Hematopoietic multipotent progenitor cell treated with erythropoietin and hydrocortisone succinate and interleukin-3 and kit ligand, for 17 days (in vitro differentiated cells): ENCODE measurements at regions not wholly inside any gene's neighbourhood (a gene's known extent, or its start where the extent isn't known, plus 50 kb on each side); places are given as distances from the start of the nearest gene placed in this dataset.

ENCODE experiments used
- DNase-seq: peaks from one replicate; pipeline ENCODE4 v3.0.0-alpha.2; 2015; ENCODE audit warnings: low spot score

DNA sequence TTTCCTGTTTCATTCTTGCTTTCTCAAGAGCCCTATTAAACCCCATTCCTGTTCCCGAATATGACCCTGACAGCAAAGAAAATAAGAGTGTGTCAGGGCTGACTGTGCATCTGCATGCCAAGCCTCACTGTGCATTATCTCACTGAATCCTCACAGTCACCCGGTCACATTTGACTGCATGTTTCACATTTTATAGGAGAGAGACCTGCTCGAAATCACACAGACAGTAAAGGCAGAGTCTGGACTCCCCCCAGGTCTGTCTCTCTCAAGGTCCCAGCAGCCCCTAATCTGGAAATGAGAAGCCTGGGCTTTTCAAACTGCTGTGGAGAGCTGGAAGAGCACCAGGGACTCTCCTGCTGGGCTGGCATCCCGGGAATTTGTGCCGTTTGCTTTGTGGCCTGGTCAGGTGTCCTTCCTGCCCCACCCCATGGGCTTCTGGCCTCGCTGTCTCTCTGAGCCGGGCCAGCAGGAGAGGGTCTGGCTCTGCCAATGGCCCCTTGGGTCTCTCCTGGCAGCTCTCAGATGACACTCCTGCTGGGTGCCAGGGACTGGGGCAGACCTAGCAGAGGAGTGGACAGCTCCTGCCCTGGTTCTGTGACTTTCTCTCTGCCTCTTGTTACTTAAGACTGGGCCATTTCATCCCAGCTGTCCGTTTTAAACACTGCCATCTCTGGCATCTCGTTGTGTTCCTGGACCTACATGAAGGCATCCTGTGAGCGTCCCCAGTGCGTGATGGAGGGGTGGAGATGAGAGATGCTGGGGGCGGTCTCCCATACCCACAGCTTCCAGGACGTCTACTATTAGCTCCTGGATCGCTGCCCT, 173.6 kb downstream of the ARHGAP12 start:
- no peak for DNase-seq

DNA sequence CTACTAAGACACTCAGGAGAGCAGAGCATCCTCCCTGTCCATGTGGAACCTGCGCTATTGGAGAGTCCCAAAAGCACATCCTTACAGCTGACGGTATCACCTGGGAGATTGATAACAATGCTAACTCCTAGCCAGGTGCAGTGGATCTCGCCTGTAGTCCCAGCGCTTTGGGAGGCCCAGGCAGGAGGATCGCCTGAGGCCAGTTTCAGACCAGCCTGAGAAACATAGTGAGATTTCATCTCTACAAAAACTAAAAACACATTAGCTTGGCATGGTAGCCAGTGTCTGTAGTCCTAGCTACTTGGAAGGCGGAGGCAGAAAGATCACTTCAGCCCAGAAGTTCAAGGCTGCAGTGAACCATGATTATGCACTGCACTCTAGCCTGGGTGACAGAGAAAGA, 174.9 kb downstream of the ARHGAP12 start:
- DNase-seq, result no peak

DNA sequence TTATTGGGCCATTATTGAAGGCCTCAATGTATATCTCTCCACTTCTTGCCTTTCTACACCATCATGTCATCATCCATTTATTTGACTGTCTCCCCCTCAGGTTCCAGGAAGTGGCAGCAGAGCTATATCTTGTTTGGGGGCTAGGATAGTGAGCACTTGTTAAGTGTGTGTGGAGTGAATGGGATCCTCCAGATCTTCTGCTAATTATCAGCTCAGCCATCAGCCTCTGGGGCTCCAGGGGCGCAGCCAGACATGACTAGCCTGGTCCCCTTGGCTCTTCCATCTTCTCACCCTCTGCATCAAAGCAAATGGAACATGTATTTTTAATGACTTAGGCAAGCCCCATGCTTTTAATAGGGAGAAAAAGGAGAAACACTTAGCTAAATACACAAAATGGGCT, 176.5 kb downstream of the ARHGAP12 start:
- DNase-seq, result no peak

DNA sequence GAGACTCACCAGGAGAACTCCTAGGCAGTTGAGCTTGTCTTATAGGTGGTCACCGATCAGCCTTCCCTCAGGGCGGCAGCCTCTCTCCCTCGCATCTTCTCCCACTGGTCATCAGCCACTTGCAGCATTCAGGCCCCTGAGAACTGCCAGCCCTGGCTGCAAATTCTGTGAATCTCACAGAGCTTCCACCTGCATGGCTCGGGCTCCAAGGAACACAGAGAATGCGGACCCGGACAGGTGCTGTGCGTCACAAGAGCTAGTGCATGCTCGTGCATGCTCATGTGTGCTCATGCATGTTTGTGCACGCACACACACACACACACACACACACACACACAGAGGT, 176.9 kb downstream of the ARHGAP12 start:
- DNase-seq, result no peak

DNA sequence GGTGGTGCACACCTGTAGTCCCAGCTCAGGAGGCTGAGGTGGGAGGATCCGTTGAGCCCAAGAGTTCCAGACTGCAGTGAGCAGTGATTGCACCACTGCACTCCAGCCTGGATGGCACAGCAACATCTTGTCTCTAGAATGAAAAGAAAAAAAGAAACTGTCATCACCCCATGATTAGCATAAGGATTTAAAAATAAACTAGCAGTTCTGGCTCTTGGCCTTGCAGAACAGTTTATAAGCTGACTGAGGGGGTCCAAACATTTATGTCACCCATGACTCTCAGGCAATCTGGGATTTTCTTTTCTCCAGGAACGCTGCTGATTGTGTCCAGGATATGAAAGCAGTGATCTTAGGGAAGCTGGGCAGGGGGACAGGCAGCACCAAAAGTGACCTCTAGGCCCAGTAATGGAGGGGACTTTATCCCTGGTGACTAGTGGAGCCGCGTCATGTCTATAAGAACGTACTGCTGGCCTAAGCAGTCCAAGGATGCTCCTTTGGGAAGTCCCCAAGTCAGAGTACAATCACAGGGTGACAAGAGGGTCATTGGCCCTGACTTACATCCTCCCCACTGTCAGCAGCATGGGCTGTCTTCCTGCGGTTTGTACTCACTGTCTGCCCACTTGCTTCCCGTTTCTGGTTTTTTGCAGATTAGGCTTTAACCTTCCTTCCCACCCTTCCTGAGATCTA, 177.4 kb downstream of the ARHGAP12 start:
- DNase-seq, result no peak

DNA sequence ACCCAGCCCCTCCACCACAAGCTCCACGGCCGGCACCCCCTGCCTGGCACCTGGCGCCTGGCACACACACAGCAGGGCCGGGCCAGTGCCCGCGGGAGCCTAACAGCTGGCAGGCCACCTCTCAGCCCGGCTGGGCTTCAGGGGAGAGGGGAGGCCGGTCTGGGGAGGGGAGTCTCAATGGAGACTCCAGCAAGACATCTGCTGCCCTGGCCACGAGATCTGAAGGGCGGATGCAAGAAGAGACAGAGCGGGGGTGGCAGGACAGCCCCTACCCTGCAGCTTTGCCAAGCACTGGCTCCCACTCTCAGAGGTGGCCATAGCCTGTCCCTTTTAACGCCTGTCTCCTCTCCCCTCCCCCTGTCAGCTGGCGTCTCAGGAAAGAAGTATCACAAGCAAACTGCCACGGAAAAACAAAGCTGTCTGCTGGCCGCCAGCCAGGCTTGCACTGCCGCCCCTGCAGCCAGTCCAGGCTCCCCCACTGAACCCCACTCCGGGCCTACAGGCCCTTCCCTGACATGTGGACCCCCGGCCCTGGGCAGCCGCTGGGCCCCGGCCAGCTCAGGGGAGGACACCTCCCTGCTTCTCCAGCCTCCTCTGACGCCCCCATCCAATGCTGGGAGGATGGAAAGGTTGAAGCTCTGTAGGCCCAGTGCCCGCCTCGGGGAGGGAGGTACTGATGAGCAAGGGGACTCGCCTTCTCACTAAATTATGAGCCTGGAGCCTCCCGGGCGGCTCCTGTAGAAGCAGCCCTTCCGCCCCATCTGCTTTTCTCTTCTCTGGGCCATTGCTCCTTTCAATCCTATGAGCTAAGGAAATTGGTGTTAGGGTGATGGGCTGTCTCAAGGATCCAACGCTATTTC, 178.4 kb downstream of the ARHGAP12 start:
- no peak for DNase-seq

DNA sequence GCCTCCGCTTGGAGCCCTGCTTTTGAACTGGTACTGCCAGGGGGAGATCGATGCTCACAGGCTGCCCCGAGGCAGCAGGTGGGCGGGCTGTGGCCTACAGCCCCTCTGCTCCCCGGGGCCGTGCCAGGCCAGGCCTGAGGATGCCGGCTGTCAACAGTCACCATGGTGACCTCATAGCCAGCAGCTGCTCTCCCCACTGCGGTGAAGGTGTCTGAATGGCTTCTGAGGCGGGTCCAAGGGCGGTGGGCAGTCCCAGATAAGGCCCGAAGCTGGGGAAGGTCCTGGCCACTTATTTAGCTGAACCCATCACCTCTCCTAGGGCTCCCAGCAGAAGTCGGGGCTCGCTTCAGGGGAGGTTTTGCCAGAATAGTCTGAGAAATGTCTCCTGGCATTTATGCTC, 179.3 kb downstream of the ARHGAP12 start:
- DNase-seq, result no peak

DNA sequence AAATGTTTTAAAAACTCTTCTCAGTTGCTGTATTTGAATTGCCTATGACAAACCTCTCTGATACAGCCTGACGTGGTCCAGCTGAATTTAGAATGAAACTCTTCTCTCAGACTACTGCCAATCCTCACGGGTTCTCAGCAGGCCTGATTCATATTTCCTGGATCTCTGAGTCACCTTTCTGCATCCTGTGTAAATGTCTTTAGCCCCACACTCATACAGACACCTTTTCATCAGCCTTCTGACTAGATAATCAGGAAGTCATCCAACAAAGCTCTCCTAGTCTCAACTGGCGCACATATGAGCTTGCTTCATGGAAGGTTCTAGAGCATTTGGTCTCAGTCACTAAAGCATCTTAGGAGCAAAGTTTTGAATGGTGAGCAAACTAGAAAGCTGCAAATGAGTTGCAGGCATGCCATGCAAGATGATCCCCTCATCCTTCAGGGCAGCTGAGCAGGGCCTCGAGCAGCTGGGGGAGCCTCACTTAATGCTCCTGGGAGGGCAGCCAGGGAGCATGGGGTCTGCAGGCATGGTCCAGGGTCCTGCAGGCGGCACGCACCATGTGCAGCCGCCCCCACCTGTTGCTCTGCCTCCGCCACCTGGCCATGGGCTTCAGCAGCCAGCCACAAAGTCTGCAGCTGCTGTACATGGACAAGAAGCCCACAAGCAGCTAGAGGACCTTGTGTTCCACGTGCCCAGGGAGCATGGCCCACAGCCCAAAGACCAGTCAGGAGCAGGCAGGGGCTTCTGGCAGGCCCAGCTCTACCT, 182.8 kb downstream of the ARHGAP12 start:
- no peak for DNase-seq

DNA sequence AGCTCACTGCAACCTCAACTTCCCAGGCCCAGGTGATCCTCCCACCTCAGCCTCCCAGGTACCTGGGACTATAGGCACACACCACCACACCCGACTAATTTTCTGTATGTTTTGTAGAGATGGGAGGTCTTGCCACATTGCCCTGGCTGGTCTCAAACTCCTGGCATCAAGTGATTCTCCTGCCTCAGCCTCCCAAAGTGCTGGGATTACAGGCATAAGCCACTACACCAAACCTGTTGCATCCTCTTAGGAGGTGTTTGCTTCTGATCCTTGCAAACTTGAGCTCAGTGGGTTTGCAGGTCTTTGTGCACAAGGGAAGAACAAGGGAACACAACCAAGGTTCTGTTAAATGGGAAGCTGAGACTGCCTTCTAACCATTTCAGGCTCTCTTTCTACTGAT, 184.6 kb downstream of the ARHGAP12 start:
- DNase-seq, result no peak

DNA sequence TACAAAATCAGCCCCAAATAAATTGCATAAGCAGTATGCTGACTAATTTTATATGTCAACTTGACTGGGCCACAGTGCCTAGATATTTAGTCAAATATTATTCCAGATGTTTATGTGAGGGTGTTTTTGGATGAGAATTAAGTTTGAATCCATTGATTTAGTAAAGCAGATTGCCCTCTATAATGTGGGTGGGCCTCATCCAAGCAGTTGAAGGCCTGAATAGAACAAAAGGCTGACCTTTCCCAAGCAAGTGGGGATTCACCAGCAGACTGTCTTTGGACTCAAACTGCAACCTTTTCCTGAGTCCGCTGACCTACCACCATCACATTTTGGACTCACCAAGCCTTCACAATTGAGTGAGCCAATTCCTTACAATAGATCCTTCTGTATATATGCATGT, 186.4 kb downstream of the ARHGAP12 start:
- DNase-seq, result no peak

DNA sequence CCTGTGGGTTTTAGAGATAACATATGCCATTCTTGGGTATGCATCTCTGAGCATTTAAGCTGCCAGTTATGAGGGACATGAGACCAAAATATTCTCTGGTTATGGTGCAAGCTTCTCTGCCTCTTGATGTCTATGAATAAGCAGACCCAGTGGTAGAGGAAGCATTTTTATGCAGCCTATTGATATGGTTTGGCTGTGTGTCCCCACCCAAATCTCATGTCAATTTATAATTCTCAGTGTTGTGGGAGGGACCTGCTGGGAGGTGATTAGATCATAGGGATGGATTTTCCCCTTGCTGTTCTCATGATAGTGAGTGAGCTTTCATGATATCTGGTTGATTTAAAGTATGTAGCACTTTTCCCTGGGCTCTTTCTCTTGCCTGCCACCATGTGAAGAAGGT, 187.2 kb downstream of the ARHGAP12 start:
- DNase-seq, result no peak

DNA sequence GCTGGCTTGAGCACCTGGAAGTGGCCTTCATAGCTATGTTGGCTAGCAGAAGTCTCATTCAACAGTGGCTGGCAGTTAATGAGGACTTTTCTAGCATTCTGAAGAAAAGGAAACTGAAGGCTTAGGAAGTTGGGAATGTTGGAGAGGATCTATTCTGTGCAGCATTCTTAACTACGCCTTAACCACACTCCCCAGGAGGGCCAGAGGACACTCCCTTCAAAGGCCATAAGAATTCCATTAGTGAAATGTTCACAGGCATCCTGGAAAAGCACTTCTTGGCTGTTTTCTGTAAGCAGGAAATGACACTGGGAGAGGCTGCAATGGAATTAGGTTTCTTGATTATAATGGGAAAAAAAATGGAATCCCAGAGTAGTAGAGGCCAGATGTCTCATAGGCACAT, 188.9 kb downstream of the ARHGAP12 start:
- DNase-seq, result no peak

DNA sequence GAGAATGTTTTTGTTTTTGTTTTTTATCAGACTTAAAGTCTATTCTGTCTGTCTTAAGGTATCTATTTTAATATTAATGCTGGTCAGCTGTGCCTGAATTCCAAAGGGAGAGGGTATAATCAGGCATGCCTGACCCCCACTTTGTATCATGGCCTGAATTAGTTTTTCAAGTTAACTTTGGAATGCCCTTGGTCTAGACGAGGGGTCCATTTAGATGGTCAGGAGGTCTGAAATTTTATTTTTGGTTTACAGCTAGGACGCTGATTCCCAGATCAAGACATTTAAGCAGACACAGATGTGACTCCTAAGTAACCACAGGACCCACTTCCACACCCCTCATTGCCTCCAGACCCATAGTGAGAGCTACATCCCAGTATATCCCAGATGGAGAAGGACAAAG, 189.5 kb downstream of the ARHGAP12 start:
- no peak for DNase-seq

DNA sequence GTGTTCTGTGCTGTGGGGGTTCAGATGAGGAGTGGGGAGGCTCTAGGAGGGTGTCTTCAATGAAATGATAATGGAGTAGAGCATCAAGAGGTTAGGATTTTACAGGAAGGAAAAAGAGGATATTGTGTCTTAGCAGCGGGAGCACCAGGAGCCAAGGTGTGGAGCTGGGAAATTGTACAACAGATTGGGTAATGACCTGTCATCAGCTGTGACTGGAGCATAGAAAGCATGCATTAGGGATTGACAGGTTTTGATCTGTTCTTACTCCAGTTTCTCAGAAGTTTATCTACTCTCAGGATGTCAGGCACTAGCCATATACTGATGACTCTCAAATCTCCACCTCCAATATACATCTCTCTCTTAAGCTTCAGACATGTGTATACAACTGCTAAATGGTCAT, 196.9 kb downstream of the ARHGAP12 start:
- DNase-seq, result no peak

DNA sequence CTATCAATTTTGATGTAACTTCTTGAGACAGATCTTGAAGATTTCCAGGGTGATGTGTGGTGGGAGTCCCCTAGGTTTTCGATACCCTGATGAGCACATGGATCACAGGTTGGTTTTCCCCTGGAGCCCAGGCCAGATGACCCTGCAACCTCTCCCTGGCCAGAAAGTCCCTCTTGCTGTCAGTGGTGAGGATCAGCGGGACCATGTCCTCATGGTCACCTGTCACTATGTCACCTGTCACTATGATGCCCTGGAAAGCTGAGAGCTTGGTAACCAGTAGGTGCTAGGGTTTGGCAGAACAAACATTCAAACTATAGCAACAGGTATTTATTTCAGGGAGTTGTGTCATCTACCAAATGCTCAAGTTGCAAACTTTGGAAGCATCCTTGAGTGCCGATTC, 197.9 kb downstream of the ARHGAP12 start:
- no peak for DNase-seq

DNA sequence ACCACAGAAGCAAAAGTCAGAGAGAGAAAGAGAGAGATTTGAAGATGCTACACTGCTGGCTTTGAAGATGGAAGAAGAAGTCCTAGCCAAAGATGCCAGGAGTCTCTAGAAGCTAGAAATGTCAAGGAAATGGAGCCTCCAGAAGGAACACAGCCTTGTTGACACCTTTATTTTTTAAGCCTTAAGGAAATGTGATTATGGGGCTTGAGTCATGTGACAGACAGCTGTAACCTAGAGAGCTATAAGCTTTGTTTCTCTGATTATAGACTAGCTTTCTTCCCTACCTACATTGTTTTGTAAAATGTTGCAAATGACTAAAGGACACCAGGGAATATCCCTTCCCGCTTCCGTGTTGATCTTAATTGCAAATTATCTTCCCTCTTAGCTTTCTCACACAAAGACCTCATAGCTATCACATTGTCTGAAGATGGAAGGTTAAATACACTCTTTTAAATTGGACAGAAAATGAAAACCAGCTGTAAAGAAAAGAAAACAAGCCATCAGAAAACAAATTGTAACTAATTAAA, 199.9 kb downstream of the ARHGAP12 start:
- DNase-seq, result no peak

DNA sequence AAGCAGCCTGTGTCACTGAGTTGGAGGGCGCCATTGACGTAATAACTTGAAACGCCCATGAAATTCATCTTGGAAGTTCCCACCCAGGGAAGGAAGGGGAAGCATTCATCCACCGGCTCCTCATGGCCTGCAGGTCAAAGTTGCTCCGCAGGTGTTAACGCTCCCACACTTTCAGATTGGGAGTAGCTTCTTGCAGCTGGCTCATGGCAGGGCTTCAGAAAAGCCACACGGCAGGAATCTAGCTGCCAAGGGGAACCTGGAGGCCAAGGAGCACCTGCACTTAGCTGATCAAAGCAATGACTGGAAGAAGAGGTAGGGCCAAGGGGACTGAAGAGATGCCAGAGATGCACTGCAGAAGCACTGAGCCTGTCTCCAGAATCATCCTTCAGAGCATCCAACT, 203.2 kb downstream of the ARHGAP12 start:
- no peak for DNase-seq

DNA sequence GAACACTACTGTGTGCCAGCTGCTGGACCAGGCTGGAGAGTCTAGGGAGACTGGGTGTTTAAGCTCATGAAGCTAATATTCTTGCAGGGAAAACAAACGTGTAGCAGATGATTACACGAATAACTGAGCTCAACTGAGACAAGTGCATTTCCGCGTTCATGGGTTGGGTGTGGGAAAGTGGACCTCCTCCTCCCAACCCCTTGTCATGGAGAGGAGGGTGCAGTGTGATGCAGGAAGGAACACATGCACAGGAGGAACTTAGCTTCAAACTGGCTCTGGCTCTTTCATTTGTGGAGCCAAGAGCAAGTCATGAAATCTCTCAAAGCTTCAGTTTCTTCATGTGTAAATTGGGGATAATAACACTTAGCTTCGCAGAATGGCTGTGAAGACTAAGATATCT, 204.3 kb downstream of the ARHGAP12 start:
- DNase-seq, result no peak

DNA sequence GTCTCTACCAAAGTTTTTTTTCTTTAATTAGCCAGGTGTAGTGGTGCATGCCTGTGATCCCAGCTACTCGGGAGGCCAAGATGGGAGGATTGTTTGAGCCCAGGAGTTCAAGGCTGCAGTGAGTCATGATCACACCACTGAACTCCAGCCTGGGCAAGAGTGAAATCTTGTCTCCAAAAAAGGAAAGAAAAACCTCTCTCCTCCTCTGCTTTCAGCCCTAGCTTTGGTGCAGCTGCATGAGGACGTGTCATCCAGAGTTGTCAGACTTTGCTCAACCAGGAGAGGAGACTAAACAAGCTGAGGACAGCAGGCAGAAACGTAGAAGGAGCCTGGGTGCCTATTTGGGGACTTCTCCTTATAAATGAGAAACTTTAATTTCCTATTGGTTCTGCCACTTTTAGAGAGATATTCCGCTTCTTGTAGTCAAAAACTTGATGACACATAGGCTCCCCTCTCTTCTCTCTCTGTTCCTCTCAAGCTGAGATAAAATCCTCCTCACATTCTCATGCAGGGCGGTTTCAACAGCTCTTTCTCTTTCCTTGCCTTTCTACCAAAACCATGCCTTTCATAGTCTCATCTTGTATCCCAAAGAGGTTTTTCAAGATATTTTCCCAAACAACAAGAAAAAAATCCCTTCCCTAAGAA, 205.4 kb downstream of the ARHGAP12 start:
- DNase-seq, result no peak

DNA sequence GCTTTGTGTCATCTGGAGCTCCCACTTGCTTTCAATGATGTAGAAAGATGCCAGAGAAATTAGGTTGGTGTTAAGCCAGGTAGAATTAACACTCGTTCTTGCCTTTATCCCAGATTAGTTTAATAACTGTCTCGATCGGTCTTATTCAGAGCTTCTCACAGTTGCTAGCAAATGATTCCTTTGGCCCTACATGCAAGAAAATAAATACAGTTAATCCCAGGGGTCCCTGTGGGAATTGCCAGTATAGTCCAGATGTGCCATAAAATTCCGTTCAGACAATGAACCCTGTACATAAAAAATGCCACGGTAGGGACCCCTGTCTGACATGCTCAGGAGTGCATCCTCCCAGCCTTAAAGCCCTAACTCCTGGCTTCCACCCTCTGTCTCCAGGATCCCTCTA, 207.5 kb downstream of the ARHGAP12 start:
- DNase-seq, result no peak

DNA sequence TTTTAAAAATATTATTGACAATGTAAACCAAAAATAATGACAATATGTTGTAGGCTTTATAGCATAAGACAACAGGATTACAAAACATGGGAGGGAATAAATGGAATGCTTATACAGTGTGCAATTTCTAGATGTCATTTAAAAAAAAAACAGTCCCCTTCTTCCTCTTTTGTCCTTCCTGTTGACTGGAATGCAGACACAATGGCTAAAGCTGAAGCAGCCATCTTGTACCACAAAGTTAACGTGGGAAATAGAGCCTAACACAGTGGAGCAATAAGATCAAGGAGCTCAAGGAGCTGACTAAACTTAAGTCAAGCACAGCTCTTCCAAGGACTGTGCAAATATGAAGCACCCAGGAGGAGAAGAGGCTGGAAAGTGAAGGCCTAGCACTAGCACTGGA, 208.1 kb downstream of the ARHGAP12 start:
- no peak for DNase-seq
